AG09309 (cell line): ENCODE measurements at regions not wholly inside any gene's neighbourhood (a gene's known extent, or its start where the extent isn't known, plus 50 kb on each side); places are given as distances from the start of the nearest gene placed in this dataset.

Source experiments
- DNase-seq: peaks from one replicate; pipeline ENCODE4 v3.0.0-alpha.2; 2010; ENCODE audit warnings: low read depth
- H3K4me3 ChIP-seq: 2 replicates; pipeline ENCODE4 v1.5.1; 2011; ENCODE audit warnings: mild to moderate bottlenecking, low read depth, low read length, moderate library complexity; ENCODE audit not compliant: control insufficient read depth
- TF ChIP-seq, protein P1 (sequence below): IDR thresholded peaks from 2 replicates; pipeline ENCODE4 v1.5.1; 2011; ENCODE audit warnings: mild to moderate bottlenecking, low read depth, low read length, inconsistent platforms; ENCODE audit not compliant: insufficient read depth, control insufficient read depth; ENCODE audit errors: missing control alignments

DNA sequence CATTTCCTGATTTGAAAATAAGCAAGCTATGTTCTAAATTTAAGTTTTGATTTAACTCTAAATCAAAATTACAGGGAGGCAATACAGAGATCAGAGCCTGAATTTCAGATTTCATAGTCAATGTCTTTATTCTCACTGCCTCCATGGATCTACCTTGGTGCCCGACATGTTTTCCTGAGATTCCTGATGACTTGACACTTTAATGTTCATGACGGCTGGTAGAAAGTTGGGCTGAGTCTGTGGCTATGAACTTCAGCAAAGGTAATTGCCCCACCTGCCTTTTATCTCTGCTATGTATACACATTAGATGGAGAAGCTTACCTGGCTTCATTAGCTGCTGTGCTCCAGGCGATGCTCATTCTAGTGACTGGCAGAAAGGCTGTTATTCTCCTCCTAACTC, 1390.5 kb upstream of the CELF4 start:
- no peak overlapping the region for H3K4me3 ChIP-seq
- TF ChIP-seq, protein P1, sequence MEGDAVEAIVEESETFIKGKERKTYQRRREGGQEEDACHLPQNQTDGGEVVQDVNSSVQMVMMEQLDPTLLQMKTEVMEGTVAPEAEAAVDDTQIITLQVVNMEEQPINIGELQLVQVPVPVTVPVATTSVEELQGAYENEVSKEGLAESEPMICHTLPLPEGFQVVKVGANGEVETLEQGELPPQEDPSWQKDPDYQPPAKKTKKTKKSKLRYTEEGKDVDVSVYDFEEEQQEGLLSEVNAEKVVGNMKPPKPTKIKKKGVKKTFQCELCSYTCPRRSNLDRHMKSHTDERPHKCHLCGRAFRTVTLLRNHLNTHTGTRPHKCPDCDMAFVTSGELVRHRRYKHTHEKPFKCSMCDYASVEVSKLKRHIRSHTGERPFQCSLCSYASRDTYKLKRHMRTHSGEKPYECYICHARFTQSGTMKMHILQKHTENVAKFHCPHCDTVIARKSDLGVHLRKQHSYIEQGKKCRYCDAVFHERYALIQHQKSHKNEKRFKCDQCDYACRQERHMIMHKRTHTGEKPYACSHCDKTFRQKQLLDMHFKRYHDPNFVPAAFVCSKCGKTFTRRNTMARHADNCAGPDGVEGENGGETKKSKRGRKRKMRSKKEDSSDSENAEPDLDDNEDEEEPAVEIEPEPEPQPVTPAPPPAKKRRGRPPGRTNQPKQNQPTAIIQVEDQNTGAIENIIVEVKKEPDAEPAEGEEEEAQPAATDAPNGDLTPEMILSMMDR, result no peak
- DNase-seq, result no peak

DNA sequence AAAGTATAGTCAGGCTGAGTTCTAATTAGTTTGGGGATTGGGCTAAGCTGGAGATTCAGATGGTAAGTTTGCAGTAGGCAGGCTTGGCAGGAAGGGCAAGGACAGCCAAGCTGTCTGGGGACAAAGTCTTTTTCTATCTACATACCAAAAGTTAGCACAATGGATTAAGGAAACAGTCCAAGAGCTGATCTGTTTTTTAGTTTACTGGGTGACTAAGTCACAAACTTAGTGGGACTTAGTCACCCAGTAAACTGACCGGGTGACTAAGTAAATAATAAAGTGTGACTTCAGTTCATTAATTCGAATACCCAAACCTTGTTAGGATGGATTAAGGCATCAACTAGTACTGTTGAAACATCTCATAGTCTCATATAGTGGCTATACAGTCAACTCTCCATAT, 1386.0 kb upstream of the CELF4 start:
- DNase-seq, result no peak
- TF ChIP-seq, protein P1, result no peak
- H3K4me3 ChIP-seq, result no peak overlapping the region

DNA sequence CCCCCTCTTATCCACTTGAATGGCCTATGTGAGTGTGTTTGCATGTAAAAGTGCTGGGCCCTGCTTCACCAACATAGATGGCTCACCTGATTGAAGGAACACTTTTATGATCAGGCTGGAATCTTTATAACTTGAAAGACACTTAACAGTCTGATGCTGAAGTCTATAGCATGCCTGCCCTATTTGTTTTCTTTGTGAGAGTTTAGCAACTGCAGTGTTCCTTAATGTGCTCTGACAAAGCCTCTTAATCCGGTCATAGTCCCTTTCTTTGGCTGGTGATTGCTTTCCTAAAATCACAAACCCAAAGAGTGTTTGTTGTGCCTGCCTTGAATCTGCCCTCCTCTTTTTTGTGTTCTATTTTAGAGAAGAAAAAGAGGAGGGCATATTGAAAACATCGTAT, 1382.8 kb upstream of the CELF4 start:
- no peak for DNase-seq
- TF ChIP-seq, protein P1, result no peak

DNA sequence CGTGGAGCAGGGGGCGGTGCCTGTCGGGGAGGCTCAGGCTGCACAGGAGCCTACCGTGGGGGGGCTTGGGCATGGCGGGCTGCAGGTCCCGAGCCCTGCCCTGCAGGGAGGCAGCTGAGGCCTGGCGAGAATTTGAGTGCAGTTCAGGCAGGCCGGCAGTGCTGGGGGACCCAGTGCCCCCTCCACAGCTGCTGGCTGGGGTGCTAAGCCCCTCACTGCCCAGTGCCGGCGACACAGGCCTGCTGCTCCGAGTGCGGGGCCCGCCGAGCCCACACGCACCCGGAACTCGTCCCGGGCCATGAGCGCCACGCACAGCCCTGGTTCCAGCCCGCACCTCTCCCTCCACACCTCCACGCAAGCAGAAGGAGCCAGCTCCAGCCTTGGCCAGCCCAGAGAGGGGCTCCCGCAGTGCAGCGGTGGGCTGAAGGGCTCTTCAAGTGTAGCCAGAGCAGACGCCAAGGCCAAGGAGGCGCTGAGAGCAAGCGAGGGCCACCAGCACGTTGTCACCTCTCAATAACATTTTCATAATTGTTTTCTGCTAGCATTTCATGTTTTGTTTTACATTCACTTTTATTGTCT, 1378.9 kb upstream of the CELF4 start:
- TF ChIP-seq, protein P1, result no peak

More for the DNA sequence above, 1382.8 kb upstream of the CELF4 start:
- no peak overlapping the region for H3K4me3 ChIP-seq

DNA sequence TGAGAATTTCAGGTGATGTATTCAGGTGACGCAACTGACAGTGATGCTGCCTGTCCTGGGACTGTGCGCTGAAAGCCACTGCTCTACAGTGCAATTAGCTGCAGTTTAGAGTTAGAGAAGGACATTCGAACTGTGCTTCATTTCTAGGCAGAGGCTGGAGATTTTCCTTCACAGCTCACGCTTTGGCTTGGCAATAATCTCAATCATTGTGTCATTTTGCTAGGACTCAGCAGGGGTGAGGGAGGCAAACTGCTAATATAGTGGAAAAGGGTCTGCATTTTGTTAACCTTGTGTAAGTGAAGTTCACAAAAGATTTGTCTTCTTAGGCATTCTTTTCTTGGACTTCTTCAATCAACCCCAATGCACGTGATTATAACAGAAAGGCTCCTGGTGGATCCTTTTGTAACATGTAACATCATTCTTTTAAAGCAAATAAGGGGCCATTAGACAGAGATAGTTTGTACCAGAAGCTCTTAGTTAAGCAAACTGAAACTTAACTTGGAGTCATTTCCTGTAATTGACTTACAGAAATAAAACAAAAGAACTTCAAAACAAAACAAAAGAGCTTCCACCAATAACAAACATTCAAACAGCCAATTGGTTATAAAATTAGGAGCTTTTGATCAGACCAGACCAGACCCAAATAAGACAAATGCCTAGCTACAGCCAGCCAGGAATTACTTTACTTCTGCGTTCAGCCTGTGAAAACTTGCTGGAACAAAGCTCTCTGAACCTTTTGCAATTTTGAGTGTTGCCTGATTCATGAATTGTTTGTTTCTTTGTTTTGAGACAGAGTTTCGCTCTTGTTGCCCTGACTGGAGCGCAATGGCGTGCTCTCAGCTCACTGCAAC, 1376.3 kb upstream of the CELF4 start:
- DNase-seq, result no peak
- TF ChIP-seq, protein P1, result no peak
- H3K4me3 ChIP-seq, result no peak overlapping the region

More for the DNA sequence above, 1378.9 kb upstream of the CELF4 start:
- no peak overlapping the region for H3K4me3 ChIP-seq
- DNase-seq, result no peak

DNA sequence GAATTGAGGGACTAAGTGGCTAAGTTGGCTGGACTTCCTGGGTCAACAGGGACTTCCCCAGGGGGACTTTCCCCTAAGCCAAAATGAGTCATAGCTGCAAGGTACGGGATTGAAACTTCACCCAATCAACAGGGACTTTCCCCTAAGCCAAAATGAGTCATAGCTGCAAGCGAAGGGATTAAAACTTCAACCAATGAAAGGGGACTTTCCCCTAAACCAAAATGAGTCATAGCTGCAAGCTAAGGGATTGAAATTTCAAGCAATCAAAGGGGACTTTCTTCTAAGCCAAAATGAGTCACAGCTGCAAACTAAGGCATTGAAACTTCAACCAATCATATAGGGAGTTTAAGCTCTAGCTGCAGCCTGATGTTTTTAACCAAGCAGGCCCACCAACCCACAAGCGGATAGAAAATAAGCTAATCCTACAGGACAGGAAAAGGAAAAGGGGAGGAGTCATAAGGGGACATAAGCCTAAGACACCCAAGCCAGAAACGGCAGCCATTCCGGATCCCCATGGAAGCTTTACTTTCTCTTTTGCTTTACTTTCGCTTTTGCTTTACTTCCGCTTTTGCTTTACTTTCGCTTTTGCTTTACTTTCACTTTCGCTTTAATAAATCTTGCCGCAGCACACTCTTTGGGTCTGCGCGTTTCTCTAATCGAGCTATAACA, 1375.4 kb upstream of the CELF4 start:
- no peak for DNase-seq
- no peak overlapping the region for H3K4me3 ChIP-seq
- TF ChIP-seq, protein P1, result no peak
